Colonic mucosa (tissue), 4 donors: ENCODE measurements at regions not wholly inside any gene's neighbourhood (a gene's known extent, or its start where the extent isn't known, plus 50 kb on each side); places are given as distances from the start of the nearest gene placed in this dataset.

ENCODE experiments used
- DNase-seq: peaks from one replicate; pipeline ENCODE4 v3.0.0-alpha.2; 2020
- H3K27ac ChIP-seq: fragments of 200-600 bp; one replicate; pipeline ENCODE4 v1.8.0; 2021
- H3K27me3 ChIP-seq: fragments of 200-600 bp; one replicate; pipeline ENCODE4 v1.8.0; 2021
- H3K36me3 ChIP-seq: fragments of 200-600 bp; one replicate; pipeline ENCODE4 v1.8.0; 2021
- H3K4me1 ChIP-seq: fragments of 200-600 bp; one replicate; pipeline ENCODE4 v1.8.0; 2021; ENCODE audit warnings: mild to moderate bottlenecking
- H3K4me3 ChIP-seq: fragments of 200-600 bp; one replicate; pipeline ENCODE4 v1.8.0; 2021
- H3K9ac ChIP-seq, 2 donors: one replicate each; pipeline ENCODE4 v1.7.0; 2013; ENCODE audit warnings: control low read depth in 2 of 2, low read depth in 2 of 2, low read length in 2 of 2
- H3K9me3 ChIP-seq: fragments of 200-600 bp; one replicate; pipeline ENCODE4 v1.8.0; 2021
- intact Hi-C: fragments of 100-400 bp; cut with DNase I; formaldehyde crosslinking; loops from one replicate; pipeline ENCODE4 v1.14.1; 2022
- TF ChIP-seq, protein P1 (sequence below): fragments of 200-600 bp; IDR thresholded peaks from one replicate; pipeline ENCODE4 v1.8.0; 2022; ENCODE audit warnings: antibody characterized with exemption, mild to moderate bottlenecking
- donor health status: healthy.
- donor health status: DM: no; HTN: no; CAD: no.
- donor health status: DM: no; HTN: no; CAD: no.

- intact Hi-C loops = no loop called here
- H3K4me1 ChIP-seq = no peaks in the 10 kb centered on the region
- H3K4me3 ChIP-seq = no peak overlapping the region
- H3K27ac ChIP-seq = no peak overlapping the region
- no peaks in the 10 kb centered on the region for H3K27me3 ChIP-seq
- no peaks in the 10 kb centered on the region for H3K36me3 ChIP-seq
- TF ChIP-seq, protein P1, sequence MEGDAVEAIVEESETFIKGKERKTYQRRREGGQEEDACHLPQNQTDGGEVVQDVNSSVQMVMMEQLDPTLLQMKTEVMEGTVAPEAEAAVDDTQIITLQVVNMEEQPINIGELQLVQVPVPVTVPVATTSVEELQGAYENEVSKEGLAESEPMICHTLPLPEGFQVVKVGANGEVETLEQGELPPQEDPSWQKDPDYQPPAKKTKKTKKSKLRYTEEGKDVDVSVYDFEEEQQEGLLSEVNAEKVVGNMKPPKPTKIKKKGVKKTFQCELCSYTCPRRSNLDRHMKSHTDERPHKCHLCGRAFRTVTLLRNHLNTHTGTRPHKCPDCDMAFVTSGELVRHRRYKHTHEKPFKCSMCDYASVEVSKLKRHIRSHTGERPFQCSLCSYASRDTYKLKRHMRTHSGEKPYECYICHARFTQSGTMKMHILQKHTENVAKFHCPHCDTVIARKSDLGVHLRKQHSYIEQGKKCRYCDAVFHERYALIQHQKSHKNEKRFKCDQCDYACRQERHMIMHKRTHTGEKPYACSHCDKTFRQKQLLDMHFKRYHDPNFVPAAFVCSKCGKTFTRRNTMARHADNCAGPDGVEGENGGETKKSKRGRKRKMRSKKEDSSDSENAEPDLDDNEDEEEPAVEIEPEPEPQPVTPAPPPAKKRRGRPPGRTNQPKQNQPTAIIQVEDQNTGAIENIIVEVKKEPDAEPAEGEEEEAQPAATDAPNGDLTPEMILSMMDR = no peak
- no peak overlapping the region for H3K9ac ChIP-seq
- H3K9me3 ChIP-seq = no peaks in the 10 kb centered on the region
- no peak for DNase-seq
Observed at GRCh38 chr20:22687676-22688349, 103.4 kb upstream of the FOXA2 start.

- no peaks in the 10 kb centered on the region for H3K36me3 ChIP-seq
- TF ChIP-seq, protein P1 = no peak
- H3K27ac ChIP-seq = no peak overlapping the region
- no peaks in the 10 kb centered on the region for H3K27me3 ChIP-seq
- intact Hi-C loops = no loop called here
- H3K4me3 ChIP-seq = no peak overlapping the region
- H3K9ac ChIP-seq = no peak overlapping the region
- no peaks in the 10 kb centered on the region for H3K4me1 ChIP-seq
- DNase-seq = no peak
- H3K9me3 ChIP-seq = no peaks in the 10 kb centered on the region
Observed at GRCh38 chr20:22688485-22688884, 104.1 kb upstream of the FOXA2 start.

GRCh38 chr20:22689266-22689665 lies 104.9 kb upstream of the FOXA2 start:
- TF ChIP-seq, protein P1 = no peak
- no peaks in the 10 kb centered on the region for H3K27me3 ChIP-seq
- H3K36me3 ChIP-seq = no peaks in the 10 kb centered on the region
- no peak overlapping the region for H3K4me3 ChIP-seq
- intact Hi-C loops = no loop called here
- DNase-seq = no peak
- H3K9ac ChIP-seq = no peak overlapping the region
- H3K4me1 ChIP-seq = no peaks in the 10 kb centered on the region
- H3K27ac ChIP-seq = no peak overlapping the region
- H3K9me3 ChIP-seq = no peaks in the 10 kb centered on the region

GRCh38 chr20:22690000-22690399 lies 105.6 kb upstream of the FOXA2 start:
- intact Hi-C loops = loop anchor here (5.0 to 10.0 kb wide), 3 partner anchors 282 to 655 kb away; no protein-coding TSS in a partner anchor
- no peak overlapping the region for H3K4me3 ChIP-seq
- TF ChIP-seq, protein P1 = no peak
- H3K27ac ChIP-seq = no peak overlapping the region
- no peaks in the 10 kb centered on the region for H3K36me3 ChIP-seq
- DNase-seq = no peak
- H3K4me1 ChIP-seq = no peaks in the 10 kb centered on the region
- H3K27me3 ChIP-seq = no peaks in the 10 kb centered on the region
- no peaks in the 10 kb centered on the region for H3K9me3 ChIP-seq
- H3K9ac ChIP-seq = no peak overlapping the region

DNA sequence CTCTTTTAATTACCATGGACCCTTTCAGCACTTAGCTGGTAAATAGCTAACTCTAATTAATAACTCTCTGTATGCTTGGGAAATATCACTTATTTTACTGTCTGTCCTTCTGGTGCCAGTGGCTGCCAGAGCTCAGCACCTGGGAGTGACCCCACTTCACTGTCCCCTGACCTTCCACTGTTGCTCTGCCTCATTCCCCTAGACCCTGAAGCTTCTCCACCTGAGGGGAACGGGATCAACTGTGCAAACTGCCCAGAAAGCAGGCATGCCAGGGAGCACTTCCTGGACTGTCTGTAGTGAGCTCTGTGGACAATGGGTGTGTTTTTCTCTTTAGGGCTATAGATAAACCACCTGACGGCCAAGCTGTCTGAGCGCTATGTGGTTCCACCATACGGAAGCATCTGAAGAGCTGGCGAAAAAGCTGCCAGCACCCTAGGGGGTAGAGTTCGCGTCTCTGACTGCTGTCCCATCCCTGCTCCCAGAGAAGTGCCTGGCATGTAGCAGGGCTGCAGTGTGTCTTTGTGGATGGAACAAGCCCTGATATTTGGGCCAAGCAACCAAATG lies 106.3 kb upstream of the FOXA2 start:
- Histone ChIP-seq H3K4me3 (no peak overlapping the region), H3K9me3 (no peaks in the 10 kb centered on the region), H3K27ac (no peak overlapping the region), H3K4me1 (no peaks in the 10 kb centered on the region), H3K9ac (no peak overlapping the region), H3K27me3 (no peaks in the 10 kb centered on the region), H3K36me3 (no peaks in the 10 kb centered on the region)
- intact Hi-C loops = loop anchor here (5.0 to 10.0 kb wide), 3 partner anchors 282 to 654 kb away; no protein-coding TSS in a partner anchor
- TF ChIP-seq, protein P1 = no peak
- no peak for DNase-seq
